Stimulated activated CD8-positive, alpha-beta memory T cell treated with anti-CD3 and anti-CD28 coated beads, Interleukin-4, amount 100 ng/mL, for 4 hours (primary cell): ENCODE measurements at regions not wholly inside any gene's neighbourhood (a gene's known extent, or its start where the extent isn't known, plus 50 kb on each side); places are given as distances from the start of the nearest gene placed in this dataset.
"Not testable (repeated sequence)": the region's sequence is repeated elsewhere in the genome, so short reads cannot be mapped to it uniquely, and the experiment has no call there.

Experiments used
- DNase-seq, 2 donors: peaks; one replicate each; pipeline ENCODE4 v3.0.0-alpha.2; 2020; ENCODE audit warnings: low read depth in 2 of 2, low spot score in 1 of 2

DNA sequence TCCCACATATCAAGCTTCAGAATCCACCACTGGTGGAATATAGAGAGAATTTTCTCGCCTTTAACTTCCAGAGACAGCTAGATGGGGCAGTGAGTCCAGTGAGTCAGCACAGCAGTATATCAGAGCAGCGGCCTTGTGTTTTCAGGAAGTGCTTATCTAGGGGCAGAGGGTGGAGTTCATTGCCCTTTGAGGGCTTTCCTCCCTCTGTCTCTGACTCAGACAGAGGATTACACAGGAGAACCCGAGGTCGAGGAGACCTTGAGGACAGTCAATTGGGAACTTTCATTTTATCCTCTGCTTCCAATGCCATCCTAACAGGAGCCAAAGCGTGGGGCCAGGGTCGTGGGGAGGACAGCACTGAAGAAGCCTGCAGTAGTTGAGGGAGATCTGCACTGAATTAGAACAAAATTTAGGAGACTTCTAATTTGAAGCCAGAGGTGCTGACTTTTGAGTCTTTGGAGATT, 109.6 kb upstream of the UMPS start:
- no peak for DNase-seq

DNA sequence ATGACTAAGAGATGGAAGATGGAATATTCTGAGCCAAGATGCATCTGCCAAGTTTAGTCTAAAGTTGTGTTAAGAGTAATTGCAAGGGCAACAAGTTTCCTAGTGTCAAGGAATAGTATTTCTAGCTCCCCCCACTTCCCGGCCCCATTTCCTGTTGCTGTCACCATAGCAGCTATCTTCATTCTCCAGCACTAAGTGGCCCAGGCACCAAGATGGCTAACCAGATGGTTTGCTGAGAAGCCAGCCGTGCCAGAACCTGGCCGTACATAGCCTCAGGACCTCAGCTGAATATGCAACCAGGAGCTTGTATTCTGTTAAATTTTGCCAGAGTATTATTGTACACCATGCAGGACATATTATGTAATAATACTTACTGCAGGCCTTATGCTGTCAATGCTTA, 108.8 kb upstream of the UMPS start:
- DNase-seq: no peak

DNA sequence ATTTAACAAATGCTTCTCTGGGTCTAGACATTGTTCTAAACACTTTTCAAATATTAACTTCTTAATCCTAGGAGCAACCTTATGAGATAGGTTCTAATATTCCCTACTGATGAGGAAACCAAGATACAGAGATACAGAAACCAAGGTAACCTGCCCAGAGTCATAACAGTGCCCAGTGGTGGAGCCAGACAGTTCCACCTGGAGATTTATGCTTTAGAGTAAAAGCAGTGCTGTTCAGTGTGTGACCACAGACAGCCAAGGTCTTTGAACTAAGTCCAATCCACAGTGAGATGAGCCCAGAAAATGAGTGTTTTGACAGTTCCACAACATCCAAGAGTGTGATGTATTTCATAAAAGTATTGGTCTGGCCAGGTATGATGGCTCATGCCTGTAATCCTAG, 105.2 kb upstream of the UMPS start:
- DNase-seq: no peak

DNA sequence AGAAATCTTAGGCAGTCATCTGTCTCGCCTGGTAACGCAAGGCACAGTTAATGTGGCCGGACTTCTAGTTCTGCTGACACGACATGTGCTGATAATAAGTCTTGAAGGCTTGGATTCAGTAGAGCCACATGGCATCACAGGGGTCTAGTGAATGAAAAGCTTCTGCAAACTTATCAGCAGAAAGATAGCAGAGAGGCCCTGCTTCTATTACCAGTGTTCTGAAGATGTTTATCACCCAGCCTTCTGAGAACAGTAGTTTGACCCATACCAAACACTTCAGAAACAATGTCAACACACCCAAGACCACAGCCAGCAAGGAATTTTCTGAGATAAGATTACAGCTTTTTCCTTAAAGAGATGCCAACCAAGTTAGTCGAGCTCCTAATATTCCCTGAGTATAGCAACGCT, 102.7 kb upstream of the UMPS start:
- DNase-seq: no peak

DNA sequence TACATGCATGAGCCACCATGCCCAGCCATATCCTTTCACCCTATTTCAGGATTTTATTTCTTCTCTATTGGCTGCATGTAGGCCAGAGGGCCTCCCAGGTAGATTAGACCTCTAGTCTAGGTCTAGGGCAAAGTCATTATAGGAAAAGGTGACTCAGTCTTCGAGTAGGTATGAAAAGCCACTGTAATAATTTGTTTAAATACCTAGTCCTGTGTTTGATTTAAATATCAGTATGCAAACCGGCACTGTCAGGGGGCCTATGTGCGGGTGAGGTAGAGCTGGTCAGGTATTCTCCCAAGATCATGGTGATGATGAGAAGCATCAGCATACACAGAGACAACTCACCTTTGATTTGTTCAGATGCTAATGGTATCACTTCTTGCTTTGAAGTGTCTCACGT, 101.4 kb upstream of the UMPS start:
- DNase-seq: no peak

DNA sequence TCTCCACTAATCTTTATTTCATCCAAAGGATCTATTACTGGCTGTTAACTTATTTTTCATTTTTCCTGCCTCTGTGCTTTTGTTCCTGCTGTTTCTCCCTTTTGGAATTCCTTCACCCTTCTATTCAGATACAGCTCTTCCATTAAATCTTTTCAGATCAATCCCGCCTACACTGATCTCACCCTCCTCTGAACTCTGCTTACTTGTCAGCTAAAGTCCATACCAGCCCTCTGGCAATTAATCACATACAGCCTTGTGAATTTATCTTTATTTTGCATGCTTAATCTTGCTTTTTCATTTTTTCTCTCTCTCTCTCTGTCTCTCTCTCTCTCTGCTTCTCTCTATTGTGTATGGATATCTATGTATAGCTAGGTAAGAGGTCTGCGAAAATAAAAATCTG, 100.8 kb upstream of the UMPS start:
- DNase-seq: no peak

DNA sequence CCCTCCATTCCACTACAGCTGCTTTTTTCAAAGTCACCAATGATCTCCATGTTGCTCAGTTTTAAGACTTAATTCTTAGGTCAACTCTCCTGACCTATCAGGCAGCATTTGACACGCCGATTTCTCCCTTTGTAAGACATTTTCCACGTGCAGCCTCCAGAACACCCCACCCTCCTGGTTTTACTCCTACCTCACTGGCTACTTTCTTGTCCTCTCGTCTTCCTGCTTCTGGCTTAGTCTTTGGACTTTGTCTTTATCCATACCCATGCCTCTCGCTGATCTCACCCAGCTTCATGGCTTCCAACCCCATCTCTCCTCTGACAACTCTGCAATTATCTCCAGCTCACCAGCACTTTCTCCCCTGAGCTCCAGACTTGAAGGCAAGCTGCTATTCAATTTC, 99.3 kb upstream of the UMPS start:
- no peak for DNase-seq

DNA sequence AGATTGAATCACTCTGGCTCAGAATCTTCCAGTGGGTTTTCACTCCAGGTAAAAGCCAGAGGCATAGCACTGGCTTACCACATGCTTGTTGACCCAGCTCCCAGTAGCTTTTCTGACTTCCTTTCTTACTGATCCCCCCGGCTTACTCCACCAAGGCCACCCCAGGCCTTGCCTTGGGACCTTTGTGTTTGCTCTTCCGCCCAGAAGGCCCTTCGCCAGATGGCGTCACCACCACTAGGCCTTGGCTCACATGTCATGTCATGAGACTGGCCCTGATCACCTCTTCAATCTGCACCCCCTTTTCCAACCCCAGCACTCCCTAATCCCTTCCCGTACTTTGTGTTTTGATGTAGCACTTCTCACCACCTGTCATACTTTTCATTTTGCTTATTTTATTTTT, 98.5 kb upstream of the UMPS start:
- DNase-seq: no peak

DNA sequence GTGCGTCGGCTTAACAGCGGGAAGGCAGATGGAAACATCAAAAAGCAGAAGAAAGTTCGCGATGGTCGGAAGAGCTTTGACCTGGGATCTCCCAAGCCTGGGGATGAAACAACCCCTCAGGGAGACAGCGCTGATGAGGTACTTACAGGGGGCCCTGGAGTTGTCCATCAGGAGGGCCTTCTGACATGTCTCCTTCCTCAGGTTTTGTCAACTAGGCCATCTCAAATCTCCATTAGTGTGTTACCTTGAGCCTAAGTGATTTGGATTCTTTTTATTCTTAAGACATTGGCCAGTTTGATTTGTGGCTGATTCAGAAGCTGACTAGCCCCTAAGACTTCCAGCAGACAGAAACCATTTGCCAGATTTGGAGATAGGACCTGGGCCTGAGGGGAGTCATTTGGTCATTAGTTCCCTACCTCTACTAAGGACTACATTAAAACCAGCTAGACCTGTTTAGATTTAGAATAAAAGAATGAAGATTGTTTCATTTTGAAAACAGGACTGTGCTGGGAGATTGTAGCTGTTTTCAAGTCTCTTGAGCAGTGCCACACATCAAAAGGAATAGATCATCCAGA, 97.6 kb upstream of the UMPS start:
- no peak for DNase-seq

DNA sequence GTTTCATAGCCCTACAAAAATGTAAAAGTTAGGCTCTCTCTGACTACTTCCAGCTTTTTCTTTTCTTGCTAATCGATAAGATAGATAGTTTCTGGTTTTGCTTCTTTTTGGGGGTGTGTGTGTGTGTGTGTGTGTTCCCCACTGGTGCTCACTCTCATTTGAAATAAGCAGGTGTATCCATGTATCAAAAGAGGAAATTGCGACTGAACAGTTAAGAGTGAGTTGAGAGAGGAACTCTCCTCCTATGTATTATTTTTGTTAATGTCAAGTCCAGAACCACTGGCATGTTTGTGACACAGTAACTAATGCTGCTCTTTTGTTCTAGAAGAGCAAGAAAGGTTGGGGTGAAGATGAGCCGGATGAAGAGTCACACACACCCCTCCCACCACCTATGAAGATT, 96.7 kb upstream of the UMPS start:
- DNase-seq: no peak

DNA sequence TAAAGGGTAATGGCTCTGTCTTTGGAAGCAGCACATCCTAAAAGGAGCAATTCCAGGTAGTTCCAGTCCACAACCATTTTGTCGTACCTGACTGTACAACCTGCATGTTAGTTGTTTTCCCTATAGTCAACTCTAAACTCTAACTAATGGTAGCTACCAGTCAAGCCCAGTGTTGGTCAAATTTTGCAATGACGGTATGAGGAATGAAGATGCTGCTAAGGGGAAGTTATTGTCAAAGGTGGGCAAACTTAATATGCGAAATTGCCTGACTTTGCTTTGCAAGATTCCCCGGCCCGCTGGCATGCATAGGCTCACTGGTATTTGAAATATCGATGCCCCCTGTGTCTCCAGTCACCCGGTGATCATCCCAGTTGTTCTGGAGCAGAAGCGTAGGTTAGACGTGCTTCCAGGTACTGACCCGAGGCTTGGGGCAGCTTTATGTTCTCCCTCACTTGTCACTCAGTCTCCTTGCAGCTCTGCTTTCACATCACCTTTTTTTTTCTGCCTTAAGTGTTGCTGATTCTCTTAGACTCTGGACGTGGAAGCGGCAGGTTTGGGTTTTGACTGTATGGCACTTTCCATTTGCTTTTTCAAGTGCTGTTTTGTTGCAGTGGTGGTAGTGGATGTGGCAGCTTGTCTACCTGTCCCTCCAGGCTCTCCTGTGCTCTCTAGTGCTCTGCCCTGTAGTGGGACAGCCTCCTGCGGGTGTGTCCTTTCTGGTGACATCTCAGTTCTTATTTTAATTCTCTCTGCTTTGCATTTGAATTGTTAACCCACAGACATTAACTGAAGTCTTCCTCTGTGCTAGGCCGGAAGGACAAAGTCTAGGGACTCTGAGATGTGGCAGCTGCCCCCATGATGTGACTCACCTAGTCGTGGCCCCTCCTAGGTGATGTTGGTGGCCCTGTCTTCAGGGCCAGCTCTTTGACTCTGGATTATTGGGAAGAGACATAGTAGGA, 95.8 kb upstream of the UMPS start:
- no peak for DNase-seq

DNA sequence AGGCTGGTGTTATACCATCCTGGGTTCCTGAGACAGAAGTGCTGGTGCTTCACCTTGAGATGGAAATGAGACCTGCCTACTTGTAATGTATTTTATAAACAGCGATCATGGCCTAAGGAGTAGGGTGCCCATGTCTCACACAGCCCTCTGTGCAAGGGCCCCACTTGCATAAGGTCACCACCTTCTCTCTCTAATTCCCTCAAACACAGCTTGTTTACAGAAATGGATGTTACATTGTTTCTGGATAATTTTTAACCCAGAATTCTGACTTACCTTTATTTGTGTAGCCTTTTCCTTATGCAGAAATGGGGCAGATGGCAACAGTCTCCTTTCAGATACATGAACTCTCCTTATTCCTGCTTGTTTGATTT, 95.1 kb upstream of the UMPS start:
- no peak for DNase-seq

DNA sequence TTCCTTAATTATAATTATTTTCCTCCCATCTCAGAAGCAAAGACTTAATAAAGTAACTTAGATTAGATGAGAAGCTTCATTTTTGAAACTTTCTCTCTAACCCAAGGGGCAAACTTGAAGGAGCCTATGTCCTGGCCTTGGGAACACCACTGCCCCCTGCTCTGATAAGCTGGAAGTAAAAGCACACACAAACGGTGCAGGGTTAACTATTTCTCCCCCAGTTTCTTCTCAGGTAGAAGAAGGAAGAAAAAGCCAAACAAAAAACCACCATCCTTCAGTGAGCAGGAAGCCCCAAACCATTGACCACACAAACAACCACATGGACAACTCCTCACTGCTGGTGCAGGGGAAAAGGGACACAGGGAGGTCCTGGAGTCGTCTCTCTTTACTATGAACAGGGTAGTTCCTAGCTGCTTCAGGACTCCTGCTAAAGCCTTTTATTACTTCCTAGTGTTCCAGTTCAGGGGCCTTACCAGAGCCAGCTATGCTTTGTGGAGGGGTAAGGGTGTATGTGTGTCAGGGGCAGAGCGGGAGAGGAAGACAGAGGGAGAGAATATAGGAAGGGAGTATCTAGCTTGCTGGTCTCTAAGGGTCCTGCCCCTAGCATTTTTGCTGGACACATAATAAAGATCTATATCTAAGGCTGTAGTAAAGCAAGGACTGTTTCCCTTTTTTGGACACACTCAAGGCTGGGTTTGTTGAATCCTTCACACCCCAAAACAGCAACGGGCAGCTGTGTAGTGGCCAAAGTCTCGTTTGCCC, 94.0 kb upstream of the UMPS start:
- no peak for DNase-seq

DNA sequence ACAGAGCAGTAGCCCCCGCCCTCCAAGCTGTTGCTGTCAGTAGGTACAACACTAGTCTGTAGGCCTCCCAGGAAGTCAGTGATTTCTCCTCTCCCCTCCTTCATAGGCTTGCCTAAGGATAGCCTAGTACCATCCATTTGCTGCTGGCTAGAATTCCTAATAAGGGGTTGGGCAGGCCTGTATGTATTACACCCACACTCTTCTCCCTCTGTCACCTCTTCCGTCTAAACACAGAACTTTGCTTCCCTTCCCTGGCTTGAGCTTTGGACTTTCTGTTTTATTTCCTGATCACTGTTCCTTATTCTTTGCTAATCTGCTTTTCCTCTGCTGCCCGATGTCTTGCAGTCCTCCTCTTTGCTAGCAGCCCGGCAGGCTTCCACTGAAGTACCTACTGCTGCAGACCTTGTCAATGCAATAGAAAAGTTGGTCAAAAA, 93.4 kb upstream of the UMPS start:
- DNase-seq: no peak

DNA sequence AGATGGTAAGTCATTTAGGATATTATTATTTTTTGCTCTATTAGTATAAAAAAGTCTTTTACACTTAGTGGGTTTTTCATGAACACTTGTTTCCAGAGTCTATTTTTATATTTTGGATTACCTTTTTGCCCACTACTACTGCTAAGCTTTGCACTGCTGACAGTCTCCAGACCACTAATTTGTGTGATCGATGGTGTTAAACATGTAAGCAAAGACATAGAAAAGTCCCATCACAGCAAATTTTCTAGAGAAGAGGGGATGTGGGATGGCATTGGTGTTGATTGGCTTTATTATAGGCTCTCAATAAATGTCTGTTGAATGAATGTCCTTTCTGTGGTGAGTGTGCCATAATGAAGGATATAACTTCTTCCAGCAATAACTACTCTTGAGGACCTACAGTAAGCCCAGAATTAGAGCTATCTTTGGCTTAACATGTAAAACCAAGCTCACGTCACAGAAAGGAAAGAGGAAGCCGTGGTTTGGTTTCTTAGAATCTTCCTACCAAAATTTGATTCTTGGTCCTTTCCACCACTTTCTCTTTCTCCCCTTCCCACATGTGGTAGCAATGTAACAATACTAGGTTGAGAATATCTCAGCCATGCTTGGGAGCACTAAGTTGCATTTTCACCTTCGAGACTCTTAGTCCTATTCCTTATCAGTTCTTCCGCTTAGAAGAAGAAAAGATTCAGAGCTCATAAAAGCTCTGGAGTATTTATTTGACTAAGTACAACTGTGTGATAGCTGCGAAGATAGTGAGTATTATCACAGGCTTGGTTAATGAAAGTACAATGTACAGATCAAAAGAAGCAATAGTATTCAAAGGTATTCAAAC, 90.6 kb upstream of the UMPS start:
- DNase-seq: no peak

DNA sequence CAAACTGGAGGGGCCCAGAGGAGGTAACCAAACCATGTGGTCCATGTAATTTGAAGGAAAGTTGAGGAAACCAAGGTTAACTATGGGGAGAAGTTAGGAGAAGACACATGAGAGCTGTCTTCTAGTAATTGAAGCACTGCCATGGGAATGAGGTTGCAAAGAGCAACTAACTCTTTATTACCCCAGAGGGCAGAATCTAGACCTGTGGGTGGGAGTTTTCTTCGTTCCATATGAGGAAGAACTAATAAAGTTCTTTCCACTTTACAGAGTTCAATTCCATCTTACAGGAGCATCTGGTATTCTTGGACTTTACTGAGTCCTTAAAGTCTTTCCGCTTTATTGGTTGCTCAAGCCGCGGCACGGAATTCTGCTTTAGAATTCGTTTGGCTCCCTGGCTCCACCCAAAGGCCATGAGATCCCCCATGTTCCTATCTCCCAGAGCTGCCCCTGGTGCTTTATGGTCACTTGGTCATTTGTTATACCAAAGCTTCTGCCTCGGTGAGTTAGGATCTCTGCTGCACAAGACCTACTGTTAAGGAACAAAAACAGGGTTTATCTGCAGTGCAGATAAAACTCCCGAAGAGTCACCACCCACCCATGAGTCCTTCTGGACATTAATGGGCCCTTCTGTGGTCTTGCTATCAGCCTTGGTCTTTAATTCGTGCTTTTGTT, 89.5 kb upstream of the UMPS start:
- DNase-seq: no peak

DNA sequence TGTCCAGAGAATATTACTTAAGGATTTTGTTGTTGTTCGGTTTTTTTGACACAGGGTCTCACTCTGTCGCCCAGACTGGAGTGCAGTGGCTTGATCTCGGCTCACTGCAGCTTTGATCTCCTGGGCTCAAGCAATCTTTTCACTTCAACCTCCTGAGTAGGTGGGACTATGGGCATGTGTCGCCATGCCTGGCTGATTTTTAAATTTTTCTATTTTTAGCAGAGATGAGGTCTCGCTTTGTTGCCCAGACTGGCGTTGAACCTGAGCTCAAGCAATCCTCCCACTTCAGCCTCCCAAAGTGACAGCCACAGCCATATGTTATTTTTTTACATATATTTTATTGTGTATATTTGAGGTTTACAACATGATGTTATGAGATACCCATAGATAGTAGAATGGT, 86.8 kb upstream of the UMPS start:
- DNase-seq: no peak

DNA sequence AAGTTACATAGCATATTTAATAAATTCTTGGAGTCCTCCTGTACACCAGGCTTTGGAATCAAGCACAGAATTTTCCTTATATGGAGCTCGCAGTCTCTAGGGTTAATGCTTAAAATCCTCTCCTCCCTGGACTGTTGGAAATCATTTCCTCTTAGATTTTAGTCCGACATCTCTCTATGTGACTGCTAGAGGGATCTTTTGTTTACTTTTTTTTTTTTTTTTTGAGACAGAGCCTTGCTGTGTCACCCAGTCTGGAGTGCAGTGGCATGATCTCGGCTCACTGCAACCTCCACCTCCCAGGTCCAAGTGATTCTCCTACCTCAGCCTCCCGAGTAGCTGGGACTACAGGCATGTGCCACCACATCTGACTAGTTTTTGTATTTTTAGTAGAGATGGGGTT, 84.1 kb upstream of the UMPS start:
- DNase-seq: not testable (repeated sequence)

DNA sequence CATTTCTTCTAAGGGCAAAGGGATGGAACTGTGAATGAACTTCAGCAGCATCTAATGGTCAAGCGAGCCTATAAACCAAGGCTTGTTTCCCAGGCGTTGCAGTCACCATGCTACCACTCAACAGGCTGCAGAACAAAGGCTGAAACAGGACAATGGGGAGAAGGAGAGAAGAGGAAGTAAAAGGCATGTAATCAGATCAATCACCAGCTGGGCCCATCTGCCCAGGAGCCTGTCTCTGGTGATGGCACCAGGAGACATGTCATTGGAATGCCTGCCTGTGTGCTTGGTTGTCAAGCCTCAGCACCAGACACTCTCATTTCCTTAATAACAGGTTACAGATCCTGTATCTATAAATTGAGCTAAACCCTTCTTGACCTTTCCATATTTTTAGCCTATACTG, 81.7 kb upstream of the UMPS start:
- DNase-seq: no peak

DNA sequence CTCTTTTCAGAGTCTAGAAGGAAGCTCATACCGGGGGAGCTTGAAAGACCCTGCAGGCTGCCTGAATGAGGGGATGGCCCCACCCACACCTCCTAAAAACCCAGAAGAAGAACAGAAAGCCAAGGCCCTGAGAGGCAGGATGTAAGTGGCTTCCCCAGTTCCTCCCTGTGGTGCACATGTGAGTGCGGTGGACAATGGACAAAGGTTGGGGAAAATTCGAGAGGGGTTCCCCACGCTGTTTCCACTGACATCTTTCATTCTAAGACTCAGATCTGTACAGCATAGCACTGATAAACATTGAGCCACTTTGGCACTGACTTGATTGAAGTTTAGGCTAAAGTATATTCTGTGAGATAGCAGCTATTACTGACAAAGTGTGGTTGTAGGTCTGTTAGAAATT, 79.5 kb upstream of the UMPS start:
- DNase-seq: no peak

DNA sequence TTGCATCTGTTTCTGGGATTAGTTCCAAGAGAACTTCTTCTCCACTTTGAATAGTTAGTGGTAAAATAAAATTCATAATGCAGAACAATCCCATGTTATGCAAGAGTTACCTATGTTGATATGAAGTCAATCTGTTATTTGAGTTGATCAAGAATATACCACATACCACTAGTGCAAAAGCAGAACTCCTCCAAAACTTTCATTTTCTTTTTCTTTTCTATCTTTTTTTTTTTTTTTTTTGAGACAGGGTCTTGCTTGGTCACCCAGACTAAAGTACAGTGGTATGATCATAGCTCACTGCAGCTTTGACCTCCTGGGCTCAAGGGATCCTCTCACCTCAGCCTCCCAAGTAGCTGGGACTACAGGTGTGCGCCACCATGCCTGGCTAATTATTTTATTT, 78.8 kb upstream of the UMPS start:
- not testable (repeated sequence) for DNase-seq
